ENCODE measurements at regions not wholly inside any gene's neighbourhood (a gene's known extent, or its start where the extent isn't known, plus 50 kb on each side); places are given as distances from the start of the nearest gene placed in this dataset.

- no peak for DNase-seq (ENCODE audit: low read depth)
- no peak for TF ChIP-seq CTCF (IDR thresholded peaks at IDR 0.05; ENCODE audit: insufficient read depth, low read length, poor library complexity, severe bottlenecking)
- Histone ChIP-seq H3K4me3 (ENCODE audit: low read depth, low read length) (no peak overlapping the region), H3K36me3 (ENCODE audit: control insufficient read depth, insufficient read depth, low read length) (no peaks in the 10 kb centered on the region), H3K27me3 (ENCODE audit: control insufficient read depth, insufficient read depth, low read length) (no peaks in the 10 kb centered on the region)
Observed at GRCh38 chr11:92820860-92821259, 148.6 kb upstream of the MTNR1B start.

GRCh38 chr11:92822410-92822809 is 147.0 kb upstream of the MTNR1B start:
- Histone ChIP-seq H3K36me3 (ENCODE audit: control insufficient read depth, insufficient read depth, low read length) (no peaks in the 10 kb centered on the region), H3K27me3 (ENCODE audit: control insufficient read depth, insufficient read depth, low read length) (no peaks in the 10 kb centered on the region), H3K4me3 (ENCODE audit: low read depth, low read length) (no peak overlapping the region)
- no peak for DNase-seq (ENCODE audit: low read depth)
- TF ChIP-seq CTCF (IDR thresholded peaks at IDR 0.05; ENCODE audit: insufficient read depth, low read length, poor library complexity, severe bottlenecking) = no peak

- H3K36me3 ChIP-seq (ENCODE audit: control insufficient read depth, insufficient read depth, low read length) = no peaks in the 10 kb centered on the region
- TF ChIP-seq CTCF (IDR thresholded peaks at IDR 0.05; ENCODE audit: insufficient read depth, low read length, poor library complexity, severe bottlenecking) = no peak
- DNase-seq (ENCODE audit: low read depth) = peak; percentile 9
- no peaks in the 10 kb centered on the region for H3K27me3 ChIP-seq (ENCODE audit: control insufficient read depth, insufficient read depth, low read length)
- H3K4me3 ChIP-seq (ENCODE audit: low read depth, low read length) = no peak overlapping the region
Observed at GRCh38 chr11:92826136-92826535, 143.3 kb upstream of the MTNR1B start.

- no peaks in the 10 kb centered on the region for H3K27me3 ChIP-seq (ENCODE audit: control insufficient read depth, insufficient read depth, low read length)
- H3K4me3 ChIP-seq (ENCODE audit: low read depth, low read length) = no peak overlapping the region
- no peak for DNase-seq (ENCODE audit: low read depth)
- no peaks in the 10 kb centered on the region for H3K36me3 ChIP-seq (ENCODE audit: control insufficient read depth, insufficient read depth, low read length)
- no peak for TF ChIP-seq CTCF (IDR thresholded peaks at IDR 0.05; ENCODE audit: insufficient read depth, low read length, poor library complexity, severe bottlenecking)
Observed at GRCh38 chr11:92826603-92827002, 142.8 kb upstream of the MTNR1B start.

- H3K36me3 ChIP-seq (ENCODE audit: control insufficient read depth, insufficient read depth, low read length) = no peaks in the 10 kb centered on the region
- TF ChIP-seq CTCF (IDR thresholded peaks at IDR 0.05; ENCODE audit: insufficient read depth, low read length, poor library complexity, severe bottlenecking) = no peak
- H3K27me3 ChIP-seq (ENCODE audit: control insufficient read depth, insufficient read depth, low read length) = no peaks in the 10 kb centered on the region
- no peak overlapping the region for H3K4me3 ChIP-seq (ENCODE audit: low read depth, low read length)
- DNase-seq (ENCODE audit: low read depth) = no peak
Observed at GRCh38 chr11:92827132-92827531, 142.3 kb upstream of the MTNR1B start.

GRCh38 chr11:92828556-92828955 is 140.9 kb upstream of the MTNR1B start:
- no peak for TF ChIP-seq CTCF (IDR thresholded peaks at IDR 0.05; ENCODE audit: insufficient read depth, low read length, poor library complexity, severe bottlenecking)
- H3K36me3 ChIP-seq (ENCODE audit: control insufficient read depth, insufficient read depth, low read length) = no peaks in the 10 kb centered on the region

More at GRCh38 chr11:92828556-92828955, 140.9 kb upstream of the MTNR1B start:
- no peaks in the 10 kb centered on the region for H3K27me3 ChIP-seq (ENCODE audit: control insufficient read depth, insufficient read depth, low read length)
- H3K4me3 ChIP-seq (ENCODE audit: low read depth, low read length) = no peak overlapping the region
- no peak for DNase-seq (ENCODE audit: low read depth)
